GM19324 (cell line): ENCODE measurements at regions not wholly inside any gene's neighbourhood (a gene's known extent, or its start where the extent isn't known, plus 50 kb on each side); places are given as distances from the start of the nearest gene placed in this dataset.
"Not testable (repeated sequence)": the region's sequence is repeated elsewhere in the genome, so short reads cannot be mapped to it uniquely, and the experiment has no call there.

Experiments
- ATAC-seq: cut with Tn5 transposase; IDR thresholded peaks from one replicate; pipeline ENCODE4 v1.9.1; 2021; ENCODE audit warnings: mild to moderate bottlenecking, moderate library complexity; ENCODE audit not compliant: unreplicated experiment, low FRiP score

DNA sequence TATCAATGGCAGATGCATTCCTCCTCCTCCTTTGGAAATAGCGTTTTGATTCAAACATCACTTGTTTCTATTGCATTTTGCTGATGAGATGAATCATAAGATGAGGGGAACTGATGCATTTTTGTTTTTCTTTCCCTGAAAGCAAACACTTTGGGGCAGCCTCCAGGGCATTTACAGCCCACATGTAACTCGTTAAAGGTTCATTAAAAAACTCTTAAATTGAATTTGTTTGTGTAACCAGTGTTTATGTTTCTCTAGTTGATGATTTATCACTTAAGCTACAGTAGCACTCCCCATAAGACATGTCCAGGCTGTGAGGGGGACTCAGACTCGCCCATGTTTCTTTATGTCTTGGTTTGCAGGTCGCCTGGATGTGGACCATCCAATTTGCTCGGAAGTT, 246.1 kb upstream of the ANKH start:
- ATAC-seq = no peak

DNA sequence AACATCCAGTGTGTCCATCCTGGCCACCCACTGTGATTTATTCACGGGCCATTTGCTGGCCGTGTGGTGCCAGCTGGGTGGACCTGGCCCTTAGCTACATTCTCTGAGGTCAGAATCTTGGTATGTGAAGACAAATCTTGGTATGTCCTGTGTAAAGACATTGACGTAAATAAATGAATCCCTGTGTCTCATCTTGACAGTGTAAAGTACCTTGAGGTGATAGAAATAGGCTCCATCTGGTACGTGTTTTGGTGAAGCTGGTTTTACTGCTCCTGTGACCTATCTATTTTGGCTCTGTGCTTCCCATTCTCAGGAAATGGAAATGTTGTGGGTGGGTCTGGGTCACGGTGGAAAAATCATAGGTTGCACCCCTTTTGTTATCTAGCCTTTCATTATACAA, 245.4 kb upstream of the ANKH start:
- no peak for ATAC-seq

DNA sequence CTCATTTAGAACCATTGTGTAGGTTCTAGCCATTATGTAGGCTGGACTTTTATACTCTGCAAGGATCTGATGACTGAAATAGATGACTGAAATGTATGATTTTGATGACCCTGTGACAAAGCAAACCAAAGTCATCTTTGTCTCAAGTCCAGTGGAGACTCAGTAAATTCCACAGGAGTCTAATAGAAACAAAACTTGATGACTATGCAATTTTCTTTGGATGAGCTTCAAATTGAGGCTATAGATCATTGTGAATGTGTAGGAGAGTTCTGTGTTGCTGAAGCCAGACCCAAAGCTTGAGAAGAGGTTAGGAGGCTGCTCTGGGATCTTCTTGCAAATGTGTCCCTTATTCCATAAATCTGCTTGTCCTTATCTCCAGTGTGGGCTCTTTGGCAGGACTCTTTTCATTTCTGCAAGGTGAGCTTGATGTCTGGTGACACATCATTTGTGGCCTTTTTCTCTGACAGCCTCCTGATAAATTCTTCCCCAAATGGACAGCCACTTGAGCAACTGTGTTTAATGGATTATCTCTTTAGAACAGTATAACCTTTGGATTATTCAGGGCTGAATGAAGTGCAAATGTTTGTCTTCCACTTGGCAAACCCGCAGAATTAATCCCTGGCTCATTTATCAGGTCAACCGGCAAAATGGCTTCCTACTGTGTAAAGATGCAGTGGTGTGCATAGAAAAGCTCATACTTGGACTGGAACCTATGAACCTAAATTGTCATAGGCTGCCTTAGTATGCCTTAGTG, 235.1 kb upstream of the ANKH start:
- ATAC-seq = no peak

DNA sequence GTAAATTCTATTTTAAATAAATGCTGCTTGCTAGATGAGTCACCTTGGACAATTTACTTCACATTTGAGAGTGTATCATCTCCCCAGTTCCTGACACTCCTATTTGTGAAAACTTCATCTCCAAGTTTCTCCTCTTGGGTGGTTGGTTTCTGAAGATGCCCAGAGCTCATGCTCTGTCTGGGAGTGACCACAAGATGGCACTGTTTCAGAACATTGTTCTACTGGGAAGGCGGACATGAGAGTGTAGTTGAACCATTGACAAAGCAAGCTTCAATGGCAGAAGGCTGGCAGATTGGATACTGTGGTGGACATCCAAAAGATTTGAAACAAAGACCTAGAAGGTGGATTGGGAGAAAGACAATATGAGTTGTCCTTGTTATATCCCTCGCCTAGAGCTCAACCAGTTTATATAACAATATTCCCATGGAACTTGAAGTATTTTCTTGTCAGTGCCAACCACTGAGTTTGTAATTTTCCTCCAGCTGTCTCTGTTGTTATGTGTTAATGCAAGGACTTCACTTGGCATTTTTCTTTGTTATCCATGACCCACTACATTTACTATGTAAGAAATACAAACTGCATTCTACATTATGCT, 234.3 kb upstream of the ANKH start:
- peak; percentile 60 for ATAC-seq

DNA sequence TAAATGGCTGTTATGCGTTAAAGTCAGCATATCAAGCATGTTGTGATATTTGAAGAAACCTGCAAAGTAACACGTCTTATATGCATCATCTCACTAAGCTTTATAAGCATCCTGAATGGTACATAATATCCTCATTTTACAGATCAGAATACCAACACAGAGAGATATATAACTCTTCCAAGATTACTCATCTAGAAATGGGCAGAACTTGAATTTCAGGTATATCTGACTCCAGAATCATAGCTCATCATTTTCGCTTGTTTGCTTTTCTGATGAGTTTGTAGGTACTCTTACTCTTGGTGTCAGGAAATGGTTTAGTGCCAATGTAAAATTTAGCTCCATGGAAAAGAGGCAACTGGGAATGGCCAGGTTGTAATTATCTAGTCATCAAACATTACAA, 232.3 kb upstream of the ANKH start:
- ATAC-seq = no peak

DNA sequence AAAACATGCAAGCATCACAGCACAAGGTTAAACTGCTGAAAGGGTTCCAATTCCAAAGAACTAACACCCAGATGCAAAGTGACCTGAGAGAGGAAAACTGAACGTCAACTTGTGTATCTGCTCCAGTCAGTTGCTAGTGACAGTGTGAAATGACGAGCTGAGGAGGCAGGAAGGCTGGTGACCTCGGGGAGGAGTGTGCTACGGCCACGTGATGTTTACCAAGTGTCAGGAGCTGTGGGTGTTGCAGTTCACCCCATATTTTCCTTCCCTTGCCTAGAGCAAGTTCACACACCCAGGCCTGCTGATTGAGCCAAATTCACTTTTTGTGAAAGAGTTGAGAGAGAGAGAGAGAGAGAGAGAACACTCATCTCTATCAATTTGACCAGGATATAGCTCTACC, 231.6 kb upstream of the ANKH start:
- no peak for ATAC-seq

DNA sequence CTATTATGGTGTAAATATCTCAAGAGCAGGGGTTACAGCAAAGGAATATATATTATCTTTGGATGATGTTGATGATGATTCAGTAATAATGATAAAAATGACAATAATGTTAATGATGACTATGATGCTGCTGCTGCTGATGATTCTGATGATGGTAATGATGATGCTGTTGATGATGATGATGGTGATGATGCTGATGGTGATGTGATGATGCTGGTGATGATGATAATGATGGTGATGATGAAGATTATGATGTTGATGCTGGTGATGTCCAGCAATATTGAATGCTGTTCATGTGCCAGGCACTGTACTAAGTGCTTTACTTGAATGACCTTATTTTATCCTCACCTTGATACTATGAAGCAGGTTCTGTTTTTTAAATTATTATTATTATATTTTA, 226.0 kb upstream of the ANKH start:
- ATAC-seq = no peak

DNA sequence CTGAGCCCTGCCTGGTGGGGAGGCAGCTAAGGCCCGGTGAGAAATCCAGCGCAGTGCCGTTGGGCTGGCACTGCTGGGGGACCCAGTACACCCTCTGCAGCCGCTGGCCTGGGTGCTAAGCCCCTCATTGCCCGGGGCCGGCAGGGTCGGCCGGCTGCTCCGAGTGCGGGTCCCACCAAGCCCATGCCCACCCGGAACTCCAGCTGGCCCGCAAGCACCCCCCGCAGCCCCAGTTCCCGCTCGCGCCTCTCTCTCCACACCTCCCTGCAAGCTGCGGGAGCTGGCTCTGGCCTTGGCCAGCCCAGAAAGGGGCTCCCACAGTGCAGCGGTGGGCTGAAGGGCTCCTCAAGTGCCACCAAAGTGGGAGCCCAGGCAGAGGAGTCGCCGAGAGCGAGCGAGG, 225.1 kb upstream of the ANKH start:
- not testable (repeated sequence) for ATAC-seq

DNA sequence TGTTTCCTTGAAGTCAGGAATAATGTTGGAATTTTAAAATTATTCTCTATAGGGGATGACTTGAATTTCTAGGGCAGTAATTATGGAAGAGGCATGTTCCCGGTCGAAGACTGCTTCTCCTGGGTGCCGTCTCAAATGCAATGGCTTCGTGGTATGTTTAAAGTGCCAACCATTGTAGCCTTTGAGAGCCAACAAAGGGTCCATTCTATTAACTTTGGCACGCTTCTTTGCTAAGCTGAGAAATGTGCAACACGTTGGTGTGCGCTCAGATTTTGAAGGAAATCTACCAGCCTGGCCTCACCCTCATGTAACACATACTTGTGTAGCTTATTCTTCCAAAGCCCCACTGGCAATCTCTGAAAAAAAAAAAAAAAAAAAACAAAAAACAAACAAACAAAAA, 221.2 kb upstream of the ANKH start:
- no peak for ATAC-seq

DNA sequence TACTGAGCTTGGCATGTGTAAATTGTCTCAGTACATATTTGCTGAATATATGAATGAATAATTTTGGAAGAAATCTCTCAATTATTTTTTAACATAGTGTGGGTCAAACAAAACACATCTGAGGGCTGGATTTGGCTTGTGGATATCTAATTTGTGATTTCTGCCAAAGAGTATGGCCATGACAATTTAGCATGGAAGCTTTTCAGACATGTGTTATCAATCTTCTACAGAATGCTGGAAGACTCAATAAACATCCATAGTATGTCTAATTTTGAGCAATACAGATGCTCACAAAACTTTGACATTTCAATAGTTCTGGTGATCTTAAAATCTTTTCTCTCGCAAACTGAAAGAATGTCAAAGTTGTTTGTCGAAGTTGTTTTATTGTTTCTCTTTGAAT, 214.1 kb upstream of the ANKH start:
- no peak for ATAC-seq

DNA sequence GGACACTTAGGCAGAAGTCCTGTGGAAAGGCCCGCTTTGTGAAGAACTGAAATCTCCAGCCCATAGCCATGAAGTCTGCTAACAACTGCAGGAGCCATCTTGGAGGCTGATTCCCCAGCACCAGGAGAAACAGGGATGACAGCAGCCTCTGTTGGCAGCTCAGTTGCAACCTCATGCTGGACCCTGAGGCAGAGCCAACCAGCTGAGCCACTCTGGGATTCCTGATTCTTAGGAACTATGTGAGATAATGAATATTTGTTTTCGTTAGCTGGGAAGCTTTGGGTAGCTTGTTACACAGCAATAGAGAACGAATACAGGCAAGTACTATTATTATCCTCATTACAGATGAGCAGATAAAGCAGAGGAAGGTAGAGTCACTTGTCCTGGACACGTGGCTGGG, 210.5 kb upstream of the ANKH start:
- no peak for ATAC-seq

DNA sequence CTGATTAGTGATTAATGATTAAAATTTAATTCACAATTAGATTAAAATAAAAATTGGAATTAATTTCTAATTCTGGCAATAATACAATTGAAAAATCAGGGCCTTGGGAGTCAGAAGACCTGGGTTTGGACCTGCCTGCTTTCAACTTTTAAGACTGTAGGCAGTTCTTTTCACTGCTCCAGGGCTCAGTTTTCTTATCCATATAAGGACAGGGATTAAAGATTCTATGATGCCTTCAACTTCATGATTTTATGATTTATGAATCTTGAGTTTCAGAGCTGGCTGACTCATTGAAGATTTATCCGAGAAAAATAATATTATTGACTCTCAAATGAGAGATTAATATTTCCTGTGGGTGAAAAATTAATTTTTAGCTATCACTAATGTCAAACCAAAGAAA, 208.6 kb upstream of the ANKH start:
- no peak for ATAC-seq

DNA sequence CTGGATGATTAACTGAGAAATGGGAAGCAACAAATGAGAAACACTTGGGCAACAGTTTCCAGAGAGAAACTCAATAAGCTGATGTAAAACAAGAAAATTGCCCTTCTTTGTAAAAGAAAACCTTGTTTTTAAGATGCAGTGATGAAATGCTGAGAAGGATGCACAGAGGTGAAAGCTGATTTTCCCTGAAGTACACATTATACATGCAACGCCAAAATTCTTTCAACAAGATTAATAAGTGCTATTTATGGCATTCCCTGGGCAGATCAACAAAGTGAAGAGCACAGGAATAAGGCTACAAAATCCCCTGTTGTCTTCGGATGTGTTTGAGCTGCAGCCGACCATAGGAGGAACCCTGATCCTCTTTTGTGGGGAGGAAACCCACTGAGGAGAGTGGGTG, 208.0 kb upstream of the ANKH start:
- ATAC-seq = no peak

DNA sequence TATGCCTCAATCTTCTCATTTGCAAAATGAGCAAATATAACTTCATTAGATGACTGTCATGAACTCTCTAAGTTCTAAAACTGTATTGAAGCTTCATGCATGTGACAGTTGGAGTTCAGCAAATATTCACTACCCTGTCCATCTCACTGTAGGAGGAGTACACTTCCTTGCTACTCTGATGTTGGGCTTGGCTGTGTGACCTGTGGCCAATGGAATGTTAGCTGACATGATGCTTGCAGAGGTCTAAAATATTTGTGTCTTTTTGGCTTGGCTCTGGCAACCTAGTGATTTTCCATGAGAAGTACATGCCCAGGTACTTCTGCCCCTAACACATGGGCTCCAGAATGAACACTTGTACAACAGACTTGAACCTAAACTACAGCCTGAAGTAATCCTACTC, 203.1 kb upstream of the ANKH start:
- no peak for ATAC-seq

DNA sequence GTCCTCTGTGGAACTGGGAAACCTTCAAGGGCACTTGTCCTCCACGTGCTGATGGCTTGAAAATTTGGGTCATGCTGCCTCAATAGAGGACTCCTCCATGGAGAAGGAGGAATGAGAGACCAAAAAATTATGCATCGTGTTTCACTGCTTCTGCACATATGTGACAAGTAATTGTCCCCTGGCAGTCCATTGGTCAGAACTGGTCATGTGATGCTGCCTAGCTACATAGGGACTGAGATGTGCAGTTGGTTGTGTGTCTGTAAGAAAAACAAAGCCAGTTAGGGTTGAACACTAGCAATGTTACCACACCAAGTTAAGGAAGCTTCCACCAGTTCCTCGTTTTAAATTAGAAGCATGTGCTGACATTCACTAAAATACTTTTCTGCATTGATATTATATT, 201.9 kb upstream of the ANKH start:
- no peak for ATAC-seq

DNA sequence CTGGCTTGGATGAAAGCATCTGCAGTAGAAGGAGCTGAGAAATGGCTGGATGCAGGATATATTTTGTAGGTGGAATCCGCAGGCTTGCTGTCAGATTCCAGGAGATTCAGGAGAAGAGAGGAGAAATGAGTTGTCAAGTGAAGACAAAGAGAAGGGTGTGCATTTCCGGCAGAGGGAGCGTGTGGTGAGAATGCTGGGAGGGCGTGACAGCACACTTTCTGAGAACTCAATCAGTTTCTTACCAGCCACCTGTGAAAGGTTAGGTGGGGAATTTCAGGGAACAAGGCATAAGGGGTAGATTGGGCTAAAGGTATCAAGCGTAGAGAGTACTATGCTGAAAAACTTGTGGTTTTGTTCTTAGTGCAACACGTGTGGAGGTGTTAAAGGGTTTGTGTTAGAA, 199.3 kb upstream of the ANKH start:
- ATAC-seq = no peak

DNA sequence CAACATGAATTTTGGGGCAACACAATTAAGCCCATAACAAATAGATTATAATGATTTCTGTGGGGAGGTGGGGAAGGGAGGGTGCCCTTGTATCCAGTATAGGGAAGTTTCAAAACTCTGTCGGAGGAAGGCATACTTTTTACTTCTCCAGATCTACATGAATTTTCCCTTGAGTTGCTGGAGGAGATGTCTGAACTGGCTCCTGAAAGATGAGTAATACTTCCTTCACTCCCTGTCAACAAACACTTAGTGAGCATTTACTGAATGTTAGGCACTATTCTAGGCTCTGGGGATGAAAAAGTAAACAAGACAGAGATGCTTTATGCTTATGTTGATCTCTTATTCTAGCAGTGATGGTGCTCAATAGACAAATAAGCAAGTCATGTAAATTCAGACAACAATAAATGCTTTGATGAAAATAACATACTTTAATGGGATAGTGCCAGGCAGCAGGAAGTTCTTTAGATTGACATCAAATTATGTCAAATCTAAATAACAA, 197.9 kb upstream of the ANKH start:
- ATAC-seq = no peak

DNA sequence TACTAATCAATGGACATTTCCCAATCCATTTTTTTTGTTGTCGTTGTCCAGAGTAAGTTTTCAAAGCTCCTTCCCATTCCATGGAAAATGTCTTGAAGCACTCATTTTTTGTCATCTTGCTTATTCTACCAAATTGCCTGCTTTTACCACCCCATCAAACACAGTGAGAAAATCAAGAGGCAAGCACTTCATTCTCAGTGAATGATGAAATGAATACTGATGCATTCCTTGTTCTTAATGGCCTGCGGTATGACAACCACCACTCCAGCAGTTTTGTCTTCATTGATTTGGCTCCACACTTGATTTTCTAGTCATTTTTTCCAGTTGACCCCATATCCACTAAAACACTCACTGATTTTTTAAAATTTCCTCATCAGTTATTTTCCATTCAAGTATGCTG, 193.5 kb upstream of the ANKH start:
- ATAC-seq = no peak

DNA sequence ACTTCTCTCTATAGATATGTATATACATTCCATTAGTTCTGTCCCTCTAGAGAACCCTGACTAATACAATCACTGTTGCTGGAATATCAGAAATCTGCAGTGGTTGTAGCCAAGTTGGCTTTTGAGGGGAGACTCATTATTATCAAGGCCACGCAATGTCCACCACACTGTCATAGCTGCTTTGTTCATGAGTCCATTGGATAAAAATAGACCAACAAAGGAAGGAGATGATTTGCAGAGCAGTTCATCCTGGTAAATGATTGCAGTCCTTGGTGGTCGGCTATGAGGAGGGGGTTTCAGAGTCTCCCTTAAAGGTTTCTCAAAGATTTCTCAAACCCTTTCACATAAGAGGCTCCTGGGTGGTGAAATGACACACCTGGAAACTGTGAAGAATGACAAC, 192.8 kb upstream of the ANKH start:
- ATAC-seq = no peak

DNA sequence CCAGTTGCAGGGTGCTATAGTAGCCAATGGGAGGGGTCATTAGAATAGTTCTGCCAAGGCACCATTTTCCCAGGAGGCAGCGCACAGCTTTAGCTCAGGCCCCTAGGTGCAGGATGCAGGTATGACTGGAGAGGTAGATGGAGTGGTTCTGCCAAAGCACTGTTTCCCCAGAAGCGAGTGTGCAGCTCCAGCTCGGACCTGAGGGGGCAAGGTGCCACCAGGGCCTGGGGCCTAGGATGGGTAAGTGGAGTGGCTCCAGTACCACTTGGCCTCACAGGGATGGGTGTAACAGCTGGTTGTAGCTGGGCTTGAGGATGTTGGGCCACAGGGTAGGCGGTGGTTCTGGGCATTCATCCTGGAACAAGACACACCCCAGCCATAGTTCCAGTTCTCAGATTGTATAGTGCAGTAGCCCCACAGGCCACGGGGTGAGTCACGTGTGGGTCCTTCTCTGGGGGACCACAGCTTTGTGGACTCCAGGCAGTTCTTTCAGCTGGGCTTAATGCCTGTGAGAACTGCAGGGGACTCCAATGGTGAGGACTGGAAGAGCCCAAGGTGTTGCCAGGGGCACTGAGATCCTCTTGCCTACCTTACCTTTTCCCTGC, 185.5 kb upstream of the ANKH start:
- ATAC-seq = no peak

DNA sequence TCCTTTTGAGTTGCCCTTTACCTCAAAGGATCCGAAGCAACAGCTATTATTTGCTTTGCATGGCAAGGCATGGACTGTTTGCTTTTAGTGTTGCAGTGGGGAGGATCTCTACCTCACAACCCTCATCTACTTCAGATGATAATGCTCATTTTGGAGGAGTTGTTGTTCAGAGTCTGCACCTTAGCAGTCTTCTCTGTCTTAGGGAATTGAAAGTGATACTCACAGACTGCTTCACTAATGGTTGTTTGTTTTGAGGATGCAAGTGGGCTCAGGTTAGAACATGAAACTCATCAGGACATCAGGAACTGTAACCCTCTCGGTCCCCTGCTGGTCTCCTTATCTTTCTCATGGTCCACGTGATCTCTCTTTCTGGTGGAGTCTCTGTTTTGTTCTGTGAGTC, 172.9 kb upstream of the ANKH start:
- no peak for ATAC-seq
